Prostate gland (tissue), 2 donors: ENCODE measurements at regions not wholly inside any gene's neighbourhood (a gene's known extent, or its start where the extent isn't known, plus 50 kb on each side); places are given as distances from the start of the nearest gene placed in this dataset.

Experiments used
- DNase-seq: peaks from one replicate; pipeline ENCODE4 v3.0.0-alpha.2; 2019; ENCODE audit warnings: low spot score
- H3K27ac ChIP-seq, 2 donors: fragments of 200-600 bp; sonication (generic); 2 replicates each; pipeline ENCODE4 v1.5.1; 2017 to 2019
- H3K27me3 ChIP-seq: fragments of 200-600 bp; sonication (generic); replicated peaks from 2 replicates; pipeline ENCODE4 v1.5.1; 2019; ENCODE audit not compliant: insufficient read depth
- H3K36me3 ChIP-seq, 2 donors: fragments of 200-600 bp; sonication (generic); 1 replicate in 1 of 2; 2 replicates in 1 of 2; pipeline versions ENCODE4 v1.5.1 to v1.8.1; 2017 to 2019
- H3K4me1 ChIP-seq: fragments of 200-600 bp; sonication (generic); replicated peaks from 2 replicates; pipeline ENCODE4 v1.5.1; 2019
- H3K4me3 ChIP-seq, 2 donors: fragments of 200-600 bp; sonication (generic); 2 replicates each; pipeline ENCODE4 v1.5.1; 2017 to 2019
- H3K9me3 ChIP-seq: fragments of 200-600 bp; sonication (generic); 2 replicates; pipeline ENCODE4 v1.5.1; 2017
- POLR2A ChIP-seq: fragments of 450-650 bp; IDR thresholded peaks from one replicate; pipeline ENCODE4 v1.6.1; 2016; ENCODE audit warnings: antibody characterized with exemption, mild to moderate bottlenecking
- POLR2AphosphoS5 ChIP-seq: sonication (generic); formaldehyde crosslinking; IDR thresholded peaks from one replicate; pipeline ENCODE4 v1.6.1; 2017; ENCODE audit warnings: antibody characterized with exemption
- WGBS: methylation state at CpG from one replicate; pipeline ENCODE4 v1.1.5; 2018; 5-methylcytosine and 5-hydroxymethylcytosine counted together
- intact Hi-C: fragments of 100-400 bp; cut with DNase I; formaldehyde crosslinking; loops from one replicate; pipeline ENCODE4 v1.14.2; 2022
- TF ChIP-seq, protein P1 (sequence below), 4 experiments: fragments of 200-600 bp in 2 of 4; fragments of 450-650 bp in 2 of 4; sonication (generic) in 2 of 4; IDR thresholded peaks; 1 replicate in 3 of 4; 2 replicates in 1 of 4; pipeline ENCODE4 v1.5.1; 2016 to 2019; ENCODE audit warnings: antibody characterized with exemption in 4 of 4, mild to moderate bottlenecking in 2 of 4, moderate library complexity in 2 of 4

DNA sequence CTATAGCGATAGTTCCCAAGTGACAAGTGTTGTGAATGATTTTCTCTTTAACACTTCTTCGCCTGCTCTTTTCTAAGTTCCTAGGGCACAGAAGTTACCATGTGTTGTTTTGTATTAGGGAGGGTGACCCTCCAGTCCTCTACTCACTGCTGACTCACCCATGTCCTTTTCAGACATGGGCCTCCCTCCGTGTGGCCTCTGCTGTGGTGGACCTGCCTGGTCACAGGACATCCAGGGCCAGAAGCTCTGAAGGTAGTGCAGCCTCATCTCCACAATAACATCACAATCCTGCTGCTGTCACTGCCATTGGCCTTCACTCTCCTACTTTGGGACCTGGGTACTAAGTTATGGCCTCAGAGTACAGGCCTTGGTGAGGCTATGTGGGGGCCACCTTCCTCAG, 87.1 kb upstream of the TNFAIP3 start:
- TF ChIP-seq, protein P1, sequence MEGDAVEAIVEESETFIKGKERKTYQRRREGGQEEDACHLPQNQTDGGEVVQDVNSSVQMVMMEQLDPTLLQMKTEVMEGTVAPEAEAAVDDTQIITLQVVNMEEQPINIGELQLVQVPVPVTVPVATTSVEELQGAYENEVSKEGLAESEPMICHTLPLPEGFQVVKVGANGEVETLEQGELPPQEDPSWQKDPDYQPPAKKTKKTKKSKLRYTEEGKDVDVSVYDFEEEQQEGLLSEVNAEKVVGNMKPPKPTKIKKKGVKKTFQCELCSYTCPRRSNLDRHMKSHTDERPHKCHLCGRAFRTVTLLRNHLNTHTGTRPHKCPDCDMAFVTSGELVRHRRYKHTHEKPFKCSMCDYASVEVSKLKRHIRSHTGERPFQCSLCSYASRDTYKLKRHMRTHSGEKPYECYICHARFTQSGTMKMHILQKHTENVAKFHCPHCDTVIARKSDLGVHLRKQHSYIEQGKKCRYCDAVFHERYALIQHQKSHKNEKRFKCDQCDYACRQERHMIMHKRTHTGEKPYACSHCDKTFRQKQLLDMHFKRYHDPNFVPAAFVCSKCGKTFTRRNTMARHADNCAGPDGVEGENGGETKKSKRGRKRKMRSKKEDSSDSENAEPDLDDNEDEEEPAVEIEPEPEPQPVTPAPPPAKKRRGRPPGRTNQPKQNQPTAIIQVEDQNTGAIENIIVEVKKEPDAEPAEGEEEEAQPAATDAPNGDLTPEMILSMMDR (IDR thresholded peaks at IDR 0.05), result no peak
- TF ChIP-seq POLR2AphosphoS5, result no peak
- no peak for TF ChIP-seq POLR2A
- WGBS, result 90% methylated on average over 3 of the region's 3 CpGs
- Histone ChIP-seq H3K4me1 (no peaks in the 10 kb centered on the region), H3K9me3 (no peaks in the 10 kb centered on the region), H3K4me3 (no peak overlapping the region), H3K27ac (no peak overlapping the region), H3K36me3 (no peaks in the 10 kb centered on the region), H3K27me3 (no peaks in the 10 kb centered on the region)
- no peak for DNase-seq
- intact Hi-C loops, result no loop called here

DNA sequence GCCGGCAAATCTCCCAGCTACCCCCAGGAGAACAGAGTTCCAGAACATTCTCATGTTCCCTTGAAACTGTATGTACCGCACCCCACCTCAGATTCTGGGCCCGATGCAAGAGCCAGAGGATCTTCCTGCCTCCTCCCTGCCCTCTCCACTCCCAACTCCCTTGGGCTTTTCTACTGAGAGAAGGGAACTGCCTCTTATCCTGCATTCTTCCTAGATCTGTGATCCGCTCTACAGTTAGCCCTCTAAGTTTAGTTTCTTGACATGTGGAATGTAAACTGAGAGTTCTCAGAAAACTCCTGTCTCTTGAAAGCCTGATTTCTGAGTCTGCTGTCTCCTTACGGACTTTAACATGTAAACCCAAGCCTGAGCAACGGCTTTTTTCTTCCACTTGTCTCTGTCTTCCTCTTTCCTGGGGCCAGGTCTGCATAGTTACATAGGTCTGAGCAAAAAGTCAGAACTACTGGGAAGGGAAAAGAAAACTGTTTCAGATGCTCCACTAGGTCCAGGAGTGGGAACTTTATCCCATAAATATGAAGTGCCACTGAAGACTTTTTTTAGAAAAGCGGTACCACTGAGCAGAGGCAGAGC, 86.5 kb upstream of the TNFAIP3 start:
- Histone ChIP-seq H3K27ac (no peak overlapping the region), H3K27me3 (no peaks in the 10 kb centered on the region), H3K9me3 (no peaks in the 10 kb centered on the region), H3K36me3 (no peaks in the 10 kb centered on the region), H3K4me3 (no peak overlapping the region), H3K4me1 (no peaks in the 10 kb centered on the region)
- 75% methylated on average over 7 of the region's 7 CpGs for WGBS
- TF ChIP-seq, protein P1 (IDR thresholded peaks at IDR 0.05), result no peak
- TF ChIP-seq POLR2A (no peak), POLR2AphosphoS5 (no peak)
- intact Hi-C loops, result no loop called here
- DNase-seq, result no peak

DNA sequence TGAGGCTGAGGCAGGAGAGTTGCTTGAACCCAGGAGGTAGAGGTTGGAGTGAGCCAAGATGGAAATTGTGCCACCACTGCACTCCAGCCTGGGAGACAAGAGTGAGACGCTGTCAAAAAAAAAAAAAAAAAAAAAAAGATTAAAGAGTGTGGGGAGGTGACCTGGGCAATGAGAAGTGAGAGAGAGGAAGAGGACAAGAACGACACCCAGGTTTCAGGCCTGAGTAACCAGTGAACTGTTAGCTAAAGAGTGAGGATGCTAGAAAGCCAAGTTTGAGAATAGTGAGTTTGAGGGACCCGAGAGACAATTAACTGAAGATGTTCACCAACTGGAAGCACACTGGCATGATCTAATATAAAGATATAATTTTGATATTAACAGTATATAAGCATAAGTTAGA, 85.4 kb upstream of the TNFAIP3 start:
- Histone ChIP-seq H3K4me1 (no peaks in the 10 kb centered on the region), H3K36me3 (no peaks in the 10 kb centered on the region), H3K27me3 (no peaks in the 10 kb centered on the region), H3K27ac (no peak overlapping the region), H3K4me3 (no peak overlapping the region), H3K9me3 (no peaks in the 10 kb centered on the region)
- no peak for TF ChIP-seq POLR2A
- TF ChIP-seq, protein P1 (IDR thresholded peaks at IDR 0.05), result no peak
- TF ChIP-seq POLR2AphosphoS5, result no peak
- no peak for DNase-seq
- intact Hi-C loops, result no loop called here
- 92% methylated on average over 3 of the region's 3 CpGs for WGBS

DNA sequence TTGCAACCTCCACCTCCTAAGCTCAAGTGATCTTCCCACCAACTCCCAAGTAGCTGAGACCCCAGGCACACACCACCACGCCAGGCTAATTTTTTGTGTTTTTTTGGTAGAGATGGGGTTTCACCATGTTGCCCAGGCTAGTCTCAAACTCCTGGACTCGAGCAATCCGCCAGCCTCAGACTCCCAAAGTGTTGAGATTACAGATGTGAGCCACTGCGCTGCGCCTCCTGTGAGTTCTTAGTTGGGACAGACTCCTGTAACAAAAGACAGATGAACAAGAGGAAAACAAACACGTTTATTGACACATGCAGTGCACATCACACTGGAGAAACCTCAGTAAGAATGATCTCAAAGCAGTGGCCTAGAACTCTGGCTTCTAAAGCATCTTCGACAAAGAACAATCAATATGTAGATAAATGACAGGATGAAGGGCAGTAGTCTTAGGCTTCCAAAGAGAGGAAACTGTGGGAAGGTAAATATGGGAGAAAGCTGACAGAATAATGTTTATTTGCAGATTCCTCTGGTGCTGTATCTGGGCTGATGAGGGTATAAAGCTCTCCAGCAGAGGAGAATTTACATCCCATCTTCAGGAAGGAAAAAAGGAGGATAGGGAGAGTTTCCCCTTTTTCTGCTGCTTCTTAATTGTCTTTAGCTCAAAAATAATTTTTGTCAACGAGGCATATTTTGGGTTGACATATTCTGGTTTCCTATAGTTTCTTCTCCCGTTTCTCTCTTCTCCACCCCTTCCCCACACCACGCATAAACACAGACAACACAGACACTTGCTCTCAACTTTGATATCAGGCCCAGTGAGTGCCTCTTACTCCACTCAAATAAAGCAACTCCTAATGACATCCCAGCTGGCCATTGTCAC, 84.7 kb upstream of the TNFAIP3 start:
- H3K27me3 ChIP-seq, result no peaks in the 10 kb centered on the region
- H3K4me1 ChIP-seq, result no peaks in the 10 kb centered on the region
- H3K36me3 ChIP-seq, result no peaks in the 10 kb centered on the region
- no peak overlapping the region for H3K27ac ChIP-seq
- intact Hi-C loops, result no loop called here
- no peaks in the 10 kb centered on the region for H3K9me3 ChIP-seq
- 90% methylated on average over 10 of the region's 10 CpGs for WGBS
- DNase-seq, result no peak
- H3K4me3 ChIP-seq, result no peak overlapping the region
- TF ChIP-seq, protein P1 (IDR thresholded peaks at IDR 0.05), result no peak
- TF ChIP-seq POLR2A (no peak), POLR2AphosphoS5 (no peak)

DNA sequence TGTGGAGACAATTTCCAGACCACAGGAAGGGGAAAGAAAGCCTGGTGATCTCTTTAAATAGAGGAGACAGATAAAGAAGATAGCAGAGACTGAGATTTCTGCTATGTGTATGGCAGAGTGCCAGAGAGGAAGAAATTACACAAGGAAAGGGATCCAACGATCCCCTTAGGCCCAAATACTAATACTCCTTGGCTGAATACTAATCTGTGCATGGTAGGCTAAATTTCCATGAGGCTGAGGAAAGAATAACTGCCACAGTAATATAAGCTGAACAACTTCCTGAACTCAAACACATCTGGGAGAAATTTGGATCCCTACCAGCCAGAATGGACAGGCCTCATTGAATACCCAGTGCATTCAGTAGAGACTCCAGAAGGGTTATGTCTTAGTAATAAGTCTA, 83.3 kb upstream of the TNFAIP3 start:
- H3K4me3 ChIP-seq, result no peak overlapping the region
- intact Hi-C loops, result no loop called here
- WGBS, result 25% methylated on average over 1 of the region's 1 CpG
- no peaks in the 10 kb centered on the region for H3K9me3 ChIP-seq
- H3K4me1 ChIP-seq, result no peaks in the 10 kb centered on the region
- H3K27ac ChIP-seq, result no peak overlapping the region
- no peak for DNase-seq
- no peaks in the 10 kb centered on the region for H3K27me3 ChIP-seq
- TF ChIP-seq, protein P1 (IDR thresholded peaks at IDR 0.05), result no peak
- no peak for TF ChIP-seq POLR2A
- no peaks in the 10 kb centered on the region for H3K36me3 ChIP-seq
